ENCODE measurements at regions not wholly inside any gene's neighbourhood (a gene's known extent, or its start where the extent isn't known, plus 50 kb on each side); places are given as distances from the start of the nearest gene placed in this dataset.

- no peak for TF ChIP-seq CTCF (IDR thresholded peaks at IDR 0.05)
- no peak for TF ChIP-seq POLR2AphosphoS5 (IDR thresholded peaks at IDR 0.05)
- no peak for TF ChIP-seq EP300 (IDR thresholded peaks at IDR 0.05)
Observed at GRCh38 chr6:165910184-165910966, 247.3 kb upstream of the PDE10A start.
